ENCODE measurements at regions not wholly inside any gene's neighbourhood (a gene's known extent, or its start where the extent isn't known, plus 50 kb on each side); places are given as distances from the start of the nearest gene placed in this dataset.
A peak's percentile ranks its signal among the peaks of the same experiment; 100 is the strongest.

DNA sequence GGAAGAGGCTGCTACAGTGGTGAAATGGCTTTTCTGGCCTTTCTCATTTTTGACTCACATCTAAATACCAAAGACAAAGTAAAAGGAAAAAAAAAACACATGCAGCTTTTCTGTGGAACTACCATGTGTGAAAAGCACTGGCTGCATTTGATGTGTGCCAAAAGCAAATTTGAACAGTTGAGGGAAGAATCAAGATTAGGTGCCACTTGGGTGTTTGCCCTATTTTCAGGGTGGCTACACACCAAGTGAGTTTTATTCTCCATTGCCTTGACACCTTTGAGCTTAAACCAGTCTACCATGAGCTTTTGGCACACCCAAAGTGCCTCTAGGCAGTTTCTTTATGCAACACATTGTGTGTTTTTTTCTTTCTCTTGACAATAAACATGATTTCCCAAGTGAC is 423.9 kb downstream of the FAM133A start:
- H3K27me3 ChIP-seq (ENCODE audit: control insufficient read depth in 4 of 4, insufficient read depth in 4 of 4, low read length in 3 of 4) = peaks cover 0 to 3% (median 0%) of the 10 kb centered on the region in 4 donors

GRCh38 chrX:94107981-94108380 is 434.0 kb downstream of the FAM133A start:
- Histone ChIP-seq H3K27me3 (ENCODE audit: control insufficient read depth in 4 of 4, insufficient read depth in 4 of 4, low read length in 3 of 4) (peaks cover 0 to 3% (median 0%) of the 10 kb centered on the region in 4 donors), H3K4me3 (ENCODE audit: low read depth in 1 of 3, low read length in 3 of 3) (no peak overlapping the region), H3K9ac (ENCODE audit: low read depth in 1 of 2, low read length in 2 of 2) (no peak overlapping the region), H3K27ac (ENCODE audit: low read depth in 1 of 2, low read length in 2 of 2) (no peak overlapping the region), H3K36me3 (ENCODE audit: control insufficient read depth in 4 of 4, insufficient read depth in 3 of 4, low read depth in 1 of 4, low read length in 3 of 4) (no peaks in the 10 kb centered on the region), H3K9me3 (ENCODE audit: control insufficient read depth in 4 of 4, low read length in 3 of 4) (no peaks in the 10 kb centered on the region), H3K4me1 (ENCODE audit: control insufficient read depth in 4 of 4, insufficient read depth in 4 of 4, low read length in 3 of 4) (no peaks in the 10 kb centered on the region)
- 22% methylated on average over 3 of the region's 3 CpGs for WGBS
- DNase-seq (ENCODE audit: low spot score) = no peak
- no peak for TF ChIP-seq ATF3 (IDR thresholded peaks at IDR 0.05)
- TF ChIP-seq NR2F2 (IDR thresholded peaks at IDR 0.05) = no peak
- no peak for TF ChIP-seq CTCF (IDR thresholded peaks at IDR 0.05; ENCODE audit: low read depth, low read length, missing input control)
- TF ChIP-seq REST (IDR thresholded peaks at IDR 0.05) = no peak
- TF ChIP-seq FOXA2 (IDR thresholded peaks at IDR 0.05) = no peak
- TF ChIP-seq HNF4G (IDR thresholded peaks at IDR 0.05) = no peak
- no peak for TF ChIP-seq GABPA (IDR thresholded peaks at IDR 0.05 in 1 of 2, conservative IDR thresholded peaks at IDR 0.05 in 1 of 2)
- no peak for TF ChIP-seq HNF4A (conservative IDR thresholded peaks at IDR 0.05)
- TF ChIP-seq RXRA (IDR thresholded peaks at IDR 0.05) = peak in 1 of 2 donors; percentile 6
- TF ChIP-seq RAD21 (IDR thresholded peaks at IDR 0.05) = peak in 1 of 2 donors; percentile 40
- no peak for TF ChIP-seq TAF1 (conservative IDR thresholded peaks at IDR 0.05)

More for the DNA sequence above, 423.9 kb downstream of the FAM133A start:
- H3K4me1 ChIP-seq (ENCODE audit: control insufficient read depth in 4 of 4, insufficient read depth in 4 of 4, low read length in 3 of 4) = no peaks in the 10 kb centered on the region
- no peak for TF ChIP-seq SP1 (IDR thresholded peaks at IDR 0.05)
- no peak overlapping the region for H3K4me3 ChIP-seq (ENCODE audit: low read depth in 1 of 3, low read length in 3 of 3)
- no peaks in the 10 kb centered on the region for H3K36me3 ChIP-seq (ENCODE audit: control insufficient read depth in 4 of 4, insufficient read depth in 3 of 4, low read depth in 1 of 4, low read length in 3 of 4)
- H3K9me3 ChIP-seq (ENCODE audit: control insufficient read depth in 4 of 4, low read length in 3 of 4) = no peaks in the 10 kb centered on the region
- H3K27ac ChIP-seq (ENCODE audit: low read depth in 1 of 2, low read length in 2 of 2) = no peak overlapping the region
- H3K9ac ChIP-seq (ENCODE audit: low read depth in 1 of 2, low read length in 2 of 2) = no peak overlapping the region
- DNase-seq (ENCODE audit: low spot score) = no peak

DNA sequence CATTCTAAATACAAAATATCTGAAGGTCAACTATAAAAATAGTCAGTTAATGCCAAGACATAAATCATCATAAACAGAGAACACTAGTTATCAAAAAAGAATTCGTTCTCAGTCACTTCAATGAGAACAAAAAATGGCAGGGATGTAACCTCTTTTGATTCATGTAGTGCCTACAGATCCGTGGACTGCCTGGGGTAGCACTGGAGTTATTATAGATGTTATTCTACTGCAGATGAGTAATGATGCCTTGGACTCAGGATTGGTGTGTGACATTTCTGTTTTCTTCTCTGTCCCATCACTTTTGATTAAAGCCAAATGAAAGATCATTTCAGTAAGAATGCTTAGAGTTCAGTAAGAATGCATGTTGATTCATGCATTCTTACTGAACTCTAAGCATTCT is 440.4 kb downstream of the FAM133A start:
- Histone ChIP-seq H3K9me3 (ENCODE audit: control insufficient read depth in 4 of 4, low read length in 3 of 4) (no peaks in the 10 kb centered on the region), H3K9ac (ENCODE audit: low read depth in 1 of 2, low read length in 2 of 2) (no peak overlapping the region), H3K36me3 (ENCODE audit: control insufficient read depth in 4 of 4, insufficient read depth in 3 of 4, low read depth in 1 of 4, low read length in 3 of 4) (no peaks in the 10 kb centered on the region), H3K27me3 (ENCODE audit: control insufficient read depth in 4 of 4, insufficient read depth in 4 of 4, low read length in 3 of 4) (peaks cover 0 to 2% (median 0%) of the 10 kb centered on the region in 4 donors), H3K4me1 (ENCODE audit: control insufficient read depth in 4 of 4, insufficient read depth in 4 of 4, low read length in 3 of 4) (no peaks in the 10 kb centered on the region), H3K27ac (ENCODE audit: low read depth in 1 of 2, low read length in 2 of 2) (no peak overlapping the region), H3K4me3 (ENCODE audit: low read depth in 1 of 3, low read length in 3 of 3) (no peak overlapping the region)
- DNase-seq (ENCODE audit: low spot score) = no peak
- 80% methylated on average over 2 of the region's 2 CpGs for WGBS
- TF ChIP-seq YY1 (IDR thresholded peaks at IDR 0.05) = no peak
- no peak for TF ChIP-seq NR2F2 (IDR thresholded peaks at IDR 0.05)
- no peak for TF ChIP-seq REST (IDR thresholded peaks at IDR 0.05)
